Stimulated activated effector memory CD8-positive, alpha-beta T cell treated with anti-CD3 and anti-CD28 coated beads, Interleukin-12 subunit alpha, Interleukin-12 subunit beta, amount 100 ng/mL, for 72 hours (primary cell): ENCODE measurements at regions not wholly inside any gene's neighbourhood (a gene's known extent, or its start where the extent isn't known, plus 50 kb on each side); places are given as distances from the start of the nearest gene placed in this dataset.

ENCODE experiments used
- ATAC-seq: fragments of 150-1000 bp; cut with Tn5 transposase; 2 replicates; pipeline ENCODE4 v1.10.0; 2021
- DNase-seq, 2 donors: peaks; one replicate each; pipeline ENCODE4 v3.0.0; 2021 to 2022; ENCODE audit warnings: low spot score in 2 of 2
- H3K27ac Mint-ChIP-seq: one replicate; pipeline ENCODE4 v1.8.0; 2022; ENCODE audit warnings: mild to moderate bottlenecking, mixed read lengths
- H3K36me3 Mint-ChIP-seq: one replicate; pipeline ENCODE4 v1.8.0; 2022; ENCODE audit warnings: mild to moderate bottlenecking, mixed read lengths
- H3K4me1 Mint-ChIP-seq: one replicate; pipeline ENCODE4 v1.8.0; 2022; ENCODE audit warnings: mixed read lengths
- H3K4me3 Mint-ChIP-seq: one replicate; pipeline ENCODE4 v1.8.0; 2022; ENCODE audit warnings: mild to moderate bottlenecking, mixed read lengths
- H3K9me3 Mint-ChIP-seq: one replicate; pipeline ENCODE4 v1.8.0; 2022; ENCODE audit warnings: mixed read lengths

DNA sequence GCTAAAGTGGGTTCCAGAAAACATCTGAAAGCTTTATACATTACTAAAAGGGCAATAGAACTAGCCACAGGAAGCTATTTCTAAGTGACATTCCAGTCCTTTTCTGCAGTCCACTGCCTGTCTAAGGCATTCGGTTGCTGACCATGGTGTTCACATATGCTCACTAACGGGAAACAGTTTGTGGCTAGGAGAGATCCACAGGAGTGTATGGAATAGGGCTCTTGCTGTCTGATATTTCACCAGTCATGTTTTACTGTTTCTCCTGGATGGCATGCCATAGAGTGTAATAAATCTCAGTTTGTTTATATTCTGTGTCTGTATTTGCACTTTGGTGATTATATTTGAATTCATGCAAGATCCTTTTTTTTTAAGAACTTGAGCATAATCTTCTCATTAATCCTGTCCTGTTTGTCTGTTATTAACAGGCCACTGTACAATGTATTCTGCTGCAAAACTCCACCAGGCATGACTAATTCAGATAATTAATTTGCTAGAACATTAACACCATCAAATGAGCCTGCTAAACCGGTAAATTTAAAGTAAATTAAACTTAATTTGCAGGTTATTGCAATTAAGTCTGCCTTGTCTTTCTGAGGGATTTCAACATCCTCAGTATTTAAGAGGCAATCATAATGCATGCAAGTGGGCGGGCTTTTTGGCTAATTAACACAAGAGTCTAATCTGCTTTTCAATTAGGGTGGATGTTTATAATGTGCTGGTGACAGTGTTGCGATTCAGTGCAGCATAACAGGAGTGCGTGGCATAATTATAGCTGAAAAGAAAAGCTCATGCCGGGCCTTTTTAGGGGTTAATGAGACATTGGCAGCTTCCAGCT lies 201.3 kb downstream of the POU4F1 start:
- H3K4me3 Mint-ChIP-seq = no peak overlapping the region
- ATAC-seq (no peak), DNase-seq (no peak)
- peaks cover 3% of the 10 kb centered on the region for H3K9me3 Mint-ChIP-seq
- H3K27ac Mint-ChIP-seq = no peak overlapping the region
- no peaks in the 10 kb centered on the region for H3K4me1 Mint-ChIP-seq
- H3K36me3 Mint-ChIP-seq = no peaks in the 10 kb centered on the region

DNA sequence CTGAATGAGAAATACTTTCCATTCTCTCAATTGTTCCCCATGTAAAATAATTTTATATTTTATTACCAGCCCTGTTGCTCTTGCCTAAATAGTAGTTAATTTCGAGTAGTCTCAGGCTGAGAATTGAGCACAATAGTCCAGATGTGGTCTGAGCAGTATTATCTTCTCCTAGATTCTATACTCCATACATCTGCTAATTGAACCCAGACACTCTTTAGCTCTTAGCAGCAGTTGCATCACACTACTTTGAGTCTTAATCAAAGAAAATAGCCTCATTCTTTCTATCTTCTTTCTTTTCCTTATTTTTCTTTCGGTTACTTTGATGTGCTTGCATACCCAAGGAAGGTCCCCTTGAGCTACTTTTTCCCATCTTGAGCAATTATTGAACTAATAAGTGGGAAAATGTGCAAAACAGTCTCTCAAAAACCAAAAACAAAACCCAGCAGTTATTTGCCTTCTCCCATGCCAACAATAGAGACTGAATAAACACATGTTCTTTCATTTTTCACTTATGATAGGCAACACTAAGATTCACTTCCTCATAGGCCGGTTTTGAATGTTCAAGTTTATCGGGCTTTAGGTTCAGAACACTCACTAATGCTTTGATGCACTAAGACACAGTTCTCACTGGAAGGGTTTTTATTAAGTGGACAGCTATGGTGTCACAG lies 204.5 kb downstream of the POU4F1 start:
- Mint-ChIP-seq H3K36me3 (no peaks in the 10 kb centered on the region), H3K9me3 (peaks cover 3% of the 10 kb centered on the region), H3K27ac (no peak overlapping the region), H3K4me1 (no peaks in the 10 kb centered on the region), H3K4me3 (no peak overlapping the region)
- ATAC-seq (no peak), DNase-seq (no peak)

DNA sequence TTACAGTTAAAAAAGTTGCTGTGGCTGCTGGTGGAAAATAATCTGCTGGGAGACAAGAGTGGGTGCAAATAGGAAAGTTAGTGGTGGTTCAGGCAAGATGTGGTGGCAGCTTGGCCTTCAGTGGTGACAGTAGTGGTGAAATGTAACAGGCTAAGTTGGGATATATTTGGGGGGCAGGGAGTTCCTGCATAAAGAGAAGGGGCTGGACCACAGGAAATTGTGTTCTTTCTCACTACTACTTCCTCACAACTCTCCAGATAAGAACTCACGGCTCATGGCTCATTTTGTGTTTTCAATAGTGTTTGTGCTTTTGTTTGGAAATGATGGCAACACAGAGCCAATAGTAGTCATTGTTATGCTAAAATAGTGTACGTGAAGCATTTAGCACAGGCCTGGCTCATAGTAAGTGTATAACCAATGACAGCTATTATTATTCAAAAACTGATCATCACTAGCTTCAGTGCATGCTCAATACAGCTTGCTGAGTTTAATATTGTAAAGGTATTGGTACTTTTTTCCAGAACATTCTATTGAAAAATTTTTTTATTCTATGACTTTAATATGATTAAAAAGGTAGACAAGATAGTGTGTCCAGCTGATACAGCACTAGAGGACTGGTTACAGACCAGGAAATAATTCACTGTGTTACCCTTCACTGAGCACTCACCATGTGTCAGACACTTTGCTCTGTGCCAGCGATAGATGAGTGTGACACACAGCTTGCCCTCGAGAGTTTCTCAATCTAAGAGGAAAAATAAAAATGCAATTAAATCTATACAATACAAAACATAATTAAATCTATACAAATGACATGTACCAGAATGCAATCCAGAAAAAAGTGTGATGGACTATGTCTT lies 209.8 kb downstream of the POU4F1 start:
- Mint-ChIP-seq H3K4me3 (no peak overlapping the region), H3K36me3 (no peaks in the 10 kb centered on the region), H3K4me1 (no peaks in the 10 kb centered on the region), H3K27ac (no peak overlapping the region), H3K9me3 (peaks cover 3% of the 10 kb centered on the region)
- DNase-seq (no peak), ATAC-seq (no peak)

DNA sequence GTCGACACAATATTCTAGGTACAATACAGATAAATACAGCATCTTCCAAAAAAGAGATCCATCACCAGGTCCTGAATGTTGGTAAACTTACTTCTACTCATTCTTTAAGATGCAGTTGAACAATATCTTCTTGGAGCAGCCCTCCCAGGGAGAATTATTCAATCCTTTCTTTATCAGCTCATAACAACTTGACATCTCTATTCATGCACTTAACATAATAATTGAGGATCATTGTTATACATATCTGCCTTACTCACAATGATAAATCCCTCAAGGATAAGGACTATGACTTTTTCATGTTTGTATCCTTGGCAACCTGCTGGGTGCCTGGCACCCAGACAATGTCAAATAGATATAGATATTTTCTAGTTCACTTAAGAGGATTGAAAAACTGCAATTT lies 219.5 kb downstream of the POU4F1 start:
- Mint-ChIP-seq H3K27ac (no peak overlapping the region), H3K4me1 (no peaks in the 10 kb centered on the region), H3K36me3 (no peaks in the 10 kb centered on the region), H3K9me3 (no peaks in the 10 kb centered on the region), H3K4me3 (no peak overlapping the region)
- DNase-seq = no peak
- no peak for ATAC-seq

DNA sequence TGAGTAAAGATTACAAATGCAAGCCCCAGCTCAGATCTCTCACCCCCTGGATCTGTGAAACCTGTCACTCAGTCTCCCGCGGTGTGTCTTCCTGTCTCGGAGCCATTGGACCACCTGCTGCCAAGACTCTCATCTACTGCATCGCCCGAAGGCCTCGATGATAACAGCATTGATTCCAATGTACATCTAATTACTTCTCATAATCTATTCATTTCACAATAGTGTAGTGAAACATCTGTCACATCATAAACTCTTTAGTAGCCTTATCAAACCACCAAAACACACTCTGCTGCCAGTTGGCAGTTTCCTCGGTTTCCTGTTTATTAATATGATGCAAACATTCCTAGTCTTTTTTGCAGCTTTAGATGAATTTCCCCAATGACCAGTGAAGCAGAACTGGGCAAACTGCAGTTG lies 220.3 kb downstream of the POU4F1 start:
- ATAC-seq = no peak
- Mint-ChIP-seq H3K4me3 (no peak overlapping the region), H3K27ac (no peak overlapping the region), H3K36me3 (no peaks in the 10 kb centered on the region), H3K9me3 (no peaks in the 10 kb centered on the region), H3K4me1 (no peaks in the 10 kb centered on the region)
- no peak for DNase-seq

DNA sequence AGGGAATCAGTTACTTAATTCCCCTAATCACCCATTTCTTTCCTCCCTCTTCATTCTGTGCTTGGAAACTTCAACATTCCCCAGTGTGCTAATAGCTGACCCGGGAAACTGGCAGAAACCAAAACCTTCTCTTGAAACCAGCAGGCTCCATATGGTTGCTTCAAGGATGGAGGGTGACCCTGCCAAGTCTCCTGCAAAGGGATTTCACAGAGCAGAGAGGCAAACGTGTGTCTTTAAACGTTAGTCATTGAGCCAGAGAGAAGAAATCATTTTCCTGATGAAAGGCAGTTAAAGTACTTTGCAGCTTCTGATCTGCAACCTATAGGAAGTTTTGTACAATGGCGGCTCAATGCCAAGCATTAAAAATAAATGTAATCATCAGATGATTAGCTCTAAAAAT lies 220.9 kb downstream of the POU4F1 start:
- peaks cover 2% of the 10 kb centered on the region for H3K9me3 Mint-ChIP-seq
- DNase-seq = no peak
- H3K4me1 Mint-ChIP-seq = no peaks in the 10 kb centered on the region
- no peaks in the 10 kb centered on the region for H3K36me3 Mint-ChIP-seq
- no peak for ATAC-seq
- no peak overlapping the region for H3K27ac Mint-ChIP-seq
- H3K4me3 Mint-ChIP-seq = no peak overlapping the region

DNA sequence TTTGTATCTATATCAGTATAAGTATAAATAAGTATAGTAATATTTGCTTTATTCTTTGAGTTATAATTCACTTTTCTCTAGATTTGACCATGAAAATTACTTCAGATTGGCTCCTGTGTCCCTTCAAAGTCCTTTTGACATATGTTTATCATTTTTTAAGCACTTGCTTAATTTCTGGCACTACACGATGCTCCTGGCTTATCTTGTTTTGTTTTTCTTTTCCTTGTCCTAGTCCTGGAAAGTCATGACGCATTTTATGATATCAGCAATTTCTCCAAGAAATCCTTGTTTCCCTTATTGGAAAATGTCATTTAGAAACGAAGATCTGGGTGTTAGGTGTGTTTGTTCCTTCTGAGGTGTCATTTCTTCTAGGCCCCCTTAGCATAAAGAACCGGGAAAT lies 226.5 kb downstream of the POU4F1 start:
- no peak overlapping the region for H3K27ac Mint-ChIP-seq
- no peaks in the 10 kb centered on the region for H3K36me3 Mint-ChIP-seq
- H3K9me3 Mint-ChIP-seq = peaks cover 6% of the 10 kb centered on the region
- H3K4me1 Mint-ChIP-seq = no peaks in the 10 kb centered on the region
- DNase-seq (no peak), ATAC-seq (no peak)
- H3K4me3 Mint-ChIP-seq = no peak overlapping the region

DNA sequence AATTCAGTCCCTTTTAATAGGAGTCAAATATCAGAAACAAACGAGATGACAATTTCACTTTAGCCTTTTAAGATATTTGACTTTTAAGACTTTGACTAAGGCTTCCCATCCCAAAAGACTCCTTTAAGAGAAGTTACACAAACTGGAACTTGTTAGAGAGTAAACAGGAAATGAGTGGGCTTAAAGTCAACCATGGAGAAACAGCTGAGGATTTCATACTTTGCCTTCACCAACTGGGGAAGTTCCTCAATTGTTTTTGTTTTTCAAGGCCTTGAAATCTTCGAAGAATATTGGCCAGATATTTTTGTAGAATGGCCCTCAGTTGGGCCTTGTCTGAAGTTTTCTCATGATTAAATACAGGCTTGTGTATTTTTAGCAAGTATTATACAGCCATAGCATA lies 227.3 kb downstream of the POU4F1 start:
- Mint-ChIP-seq H3K27ac (no peak overlapping the region), H3K9me3 (peaks cover 6% of the 10 kb centered on the region), H3K36me3 (no peaks in the 10 kb centered on the region), H3K4me1 (no peaks in the 10 kb centered on the region), H3K4me3 (no peak overlapping the region)
- DNase-seq (no peak), ATAC-seq (no peak)

DNA sequence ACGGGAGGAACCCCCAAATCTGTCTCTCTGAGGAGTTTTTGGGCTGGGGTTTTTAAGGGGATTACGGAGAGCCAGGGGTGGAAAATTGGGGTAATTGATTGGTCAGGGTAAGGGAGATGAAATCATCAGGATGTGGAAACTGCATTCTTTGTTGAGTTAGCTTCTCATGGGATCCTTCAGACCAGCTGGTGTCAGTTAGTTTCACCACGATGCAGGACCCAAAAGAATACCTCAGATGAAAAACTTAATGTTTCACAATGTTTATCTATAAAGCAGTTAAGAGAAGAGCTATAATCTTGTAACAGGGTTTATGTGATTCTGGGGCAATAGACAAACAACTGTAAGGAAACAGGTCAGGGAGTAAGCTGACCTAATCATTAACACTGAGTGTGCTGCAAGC lies 230.8 kb downstream of the POU4F1 start:
- H3K9me3 Mint-ChIP-seq = peaks cover 4% of the 10 kb centered on the region
- DNase-seq (no peak), ATAC-seq (no peak)
- H3K36me3 Mint-ChIP-seq = no peaks in the 10 kb centered on the region
- no peak overlapping the region for H3K4me3 Mint-ChIP-seq
- H3K27ac Mint-ChIP-seq = no peak overlapping the region
- no peaks in the 10 kb centered on the region for H3K4me1 Mint-ChIP-seq

DNA sequence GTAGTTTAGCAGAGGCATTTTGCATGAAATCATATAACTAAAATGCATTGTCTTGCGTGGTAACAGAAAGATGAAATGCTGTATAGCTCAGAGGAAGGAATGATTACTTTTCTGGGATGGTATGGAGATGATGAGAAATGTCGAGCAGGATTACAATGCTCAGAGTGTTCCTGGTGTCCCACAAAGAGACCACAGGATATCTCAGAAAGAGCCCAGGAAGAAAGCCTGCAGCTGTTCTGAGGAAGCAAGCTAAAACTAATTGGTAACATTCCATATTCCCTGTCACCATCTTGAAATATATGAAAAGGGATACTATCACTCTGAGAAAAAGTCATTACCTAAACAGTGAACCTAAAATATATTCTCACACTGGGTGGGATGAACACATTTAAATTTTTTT lies 233.1 kb downstream of the POU4F1 start:
- H3K9me3 Mint-ChIP-seq = no peaks in the 10 kb centered on the region
- no peak overlapping the region for H3K4me3 Mint-ChIP-seq
- H3K27ac Mint-ChIP-seq = no peak overlapping the region
- H3K4me1 Mint-ChIP-seq = no peaks in the 10 kb centered on the region
- no peak for ATAC-seq
- DNase-seq = no peak
- no peaks in the 10 kb centered on the region for H3K36me3 Mint-ChIP-seq

DNA sequence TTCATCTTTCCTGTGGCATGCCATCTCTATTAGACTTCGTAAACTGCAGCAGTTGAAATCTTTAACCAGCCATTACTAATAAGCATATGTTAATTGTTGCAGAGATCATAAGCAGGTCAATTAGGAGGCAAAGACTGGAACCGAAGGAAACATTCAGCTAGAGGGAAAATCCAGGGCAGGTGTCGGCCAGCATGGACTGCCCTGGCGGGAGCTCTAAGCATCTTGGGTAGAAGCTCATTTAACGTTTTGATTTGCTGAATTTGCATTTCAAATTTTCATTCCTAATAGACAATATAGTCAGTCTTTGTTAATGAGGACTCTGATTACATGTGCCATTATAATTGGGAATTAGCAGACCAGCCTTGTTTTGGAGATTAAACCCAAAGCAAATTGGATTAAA lies 238.6 kb downstream of the POU4F1 start:
- no peaks in the 10 kb centered on the region for H3K36me3 Mint-ChIP-seq
- H3K4me3 Mint-ChIP-seq = no peak overlapping the region
- no peak overlapping the region for H3K27ac Mint-ChIP-seq
- no peaks in the 10 kb centered on the region for H3K9me3 Mint-ChIP-seq
- DNase-seq (no peak), ATAC-seq (no peak)
- no peaks in the 10 kb centered on the region for H3K4me1 Mint-ChIP-seq

DNA sequence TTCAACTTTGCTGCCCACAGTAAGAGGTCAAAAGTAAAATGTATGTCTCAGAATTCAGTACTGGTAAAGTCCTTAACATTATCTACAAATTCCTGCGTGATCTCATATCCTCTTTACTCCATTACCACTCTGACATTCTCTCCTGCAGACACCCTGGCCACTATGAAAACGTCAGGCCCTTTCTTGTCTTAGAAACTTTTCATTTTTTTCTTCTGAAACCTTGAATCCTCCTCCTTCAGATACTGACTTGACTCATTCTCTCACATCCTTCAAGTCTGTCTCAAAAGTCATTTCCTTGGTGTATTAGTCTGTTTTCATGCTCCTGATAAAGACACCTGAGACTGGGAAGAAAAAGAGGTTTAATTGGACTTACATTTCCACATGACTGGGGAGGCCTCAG lies 262.3 kb downstream of the POU4F1 start:
- Mint-ChIP-seq H3K36me3 (no peaks in the 10 kb centered on the region), H3K9me3 (peaks cover 6% of the 10 kb centered on the region), H3K27ac (no peak overlapping the region), H3K4me3 (no peak overlapping the region), H3K4me1 (no peaks in the 10 kb centered on the region)
- DNase-seq = no peak
- no peak for ATAC-seq

DNA sequence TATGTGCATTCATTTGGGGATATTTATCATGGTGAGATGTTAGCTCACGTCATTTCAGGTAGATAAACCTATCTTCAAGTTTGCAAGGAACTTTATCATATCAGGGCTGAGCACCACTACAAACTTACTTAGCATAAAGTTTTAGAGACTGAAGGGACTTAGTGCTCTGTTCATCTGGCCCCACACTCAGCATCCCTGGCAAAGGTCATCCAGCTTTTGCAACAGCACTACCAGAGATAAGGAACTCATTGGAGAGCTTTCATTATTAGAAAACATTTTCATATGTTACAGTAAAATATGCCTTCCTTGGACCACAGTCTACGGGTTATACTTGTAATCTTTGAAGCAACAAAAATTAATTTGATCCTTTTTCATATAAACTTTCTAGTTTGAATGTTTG lies 263.4 kb downstream of the POU4F1 start:
- Mint-ChIP-seq H3K9me3 (peaks cover 10% of the 10 kb centered on the region), H3K27ac (no peak overlapping the region), H3K4me3 (no peak overlapping the region), H3K4me1 (no peaks in the 10 kb centered on the region), H3K36me3 (no peaks in the 10 kb centered on the region)
- no peak for DNase-seq
- ATAC-seq = no peak

DNA sequence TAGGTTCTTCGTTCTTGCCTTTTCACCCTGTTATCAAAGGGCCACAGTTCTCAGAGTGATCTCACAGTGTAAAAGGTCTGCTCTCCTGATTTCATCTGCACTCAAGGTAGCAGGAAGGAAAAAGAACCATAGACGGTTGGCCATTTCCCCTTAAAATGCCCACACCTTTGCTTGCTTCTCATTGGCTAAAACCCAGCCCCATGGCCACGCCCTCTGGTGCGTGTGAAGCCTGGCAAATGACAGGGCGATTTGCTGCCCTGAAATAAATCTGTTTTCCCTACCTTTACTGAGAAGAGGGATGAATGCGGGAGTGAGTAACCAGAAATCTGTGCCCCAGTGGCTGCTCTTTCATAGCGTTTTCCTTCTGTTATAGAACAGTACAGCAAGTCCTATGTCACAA lies 269.3 kb downstream of the POU4F1 start:
- peaks cover 3% of the 10 kb centered on the region for H3K9me3 Mint-ChIP-seq
- no peaks in the 10 kb centered on the region for H3K36me3 Mint-ChIP-seq
- H3K4me1 Mint-ChIP-seq = no peaks in the 10 kb centered on the region
- DNase-seq (no peak), ATAC-seq (no peak)
- no peak overlapping the region for H3K4me3 Mint-ChIP-seq
- H3K27ac Mint-ChIP-seq = no peak overlapping the region

DNA sequence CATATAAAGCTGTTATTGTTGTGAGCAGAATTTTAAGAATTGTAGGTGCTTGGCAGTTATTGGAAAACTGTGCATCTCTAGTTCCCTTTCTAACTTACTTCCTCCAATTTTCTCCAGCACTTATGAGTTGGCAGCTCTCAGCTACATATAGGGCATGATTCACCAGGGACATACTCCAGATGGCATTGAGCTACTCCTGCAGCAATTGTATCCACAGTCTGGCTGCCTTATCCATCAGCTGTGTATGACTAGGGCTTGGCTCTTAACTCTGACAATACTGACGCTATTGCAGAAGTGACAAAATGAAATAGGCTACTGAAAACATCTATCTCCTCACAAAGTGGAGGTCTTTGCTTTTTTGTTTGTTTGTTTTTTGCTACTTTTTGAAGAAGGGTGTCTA lies 276.7 kb downstream of the POU4F1 start:
- ATAC-seq = no peak
- H3K36me3 Mint-ChIP-seq = no peaks in the 10 kb centered on the region
- H3K4me1 Mint-ChIP-seq = no peaks in the 10 kb centered on the region
- no peaks in the 10 kb centered on the region for H3K9me3 Mint-ChIP-seq
- no peak for DNase-seq
- no peak overlapping the region for H3K27ac Mint-ChIP-seq
- H3K4me3 Mint-ChIP-seq = no peak overlapping the region

DNA sequence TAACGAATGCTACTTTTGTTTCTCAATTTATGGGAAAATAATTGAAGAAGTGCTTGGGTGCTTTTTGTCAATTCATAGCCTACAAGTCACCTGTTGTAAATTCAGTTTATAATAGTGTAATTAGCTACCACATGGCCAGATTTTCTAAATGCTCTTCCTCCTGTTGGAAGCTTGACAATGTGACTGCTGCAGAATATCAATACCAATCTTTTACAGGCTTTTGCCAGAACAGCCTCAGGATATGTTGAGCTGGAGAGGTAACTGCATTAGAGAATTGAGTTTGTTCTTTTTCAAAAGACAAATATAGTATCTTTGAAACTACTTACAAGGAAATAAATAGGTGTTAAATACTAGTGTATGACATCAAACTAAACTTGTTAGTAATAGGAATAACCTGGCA lies 277.8 kb downstream of the POU4F1 start:
- H3K27ac Mint-ChIP-seq = no peak overlapping the region
- H3K36me3 Mint-ChIP-seq = no peaks in the 10 kb centered on the region
- DNase-seq = no peak
- H3K9me3 Mint-ChIP-seq = no peaks in the 10 kb centered on the region
- ATAC-seq = no peak
- H3K4me3 Mint-ChIP-seq = no peak overlapping the region
- no peaks in the 10 kb centered on the region for H3K4me1 Mint-ChIP-seq
